Ovary (tissue), 3 donors: ENCODE measurements at regions not wholly inside any gene's neighbourhood (a gene's known extent, or its start where the extent isn't known, plus 50 kb on each side); places are given as distances from the start of the nearest gene placed in this dataset.

Experiments used
- POLR2A ChIP-seq: fragments of 450-650 bp; IDR thresholded peaks from one replicate; pipeline ENCODE4 v1.6.1; 2017; ENCODE audit warnings: antibody characterized with exemption, mild to moderate bottlenecking, moderate library complexity
- TF ChIP-seq, protein P1 (sequence below), 3 donors: fragments of 450-650 bp in 2 of 3; fragments of 200-600 bp in 1 of 3; IDR thresholded peaks; one replicate each; pipeline versions ENCODE4 v1.5.1 to v1.8.0; 2016 to 2022; ENCODE audit warnings: antibody characterized with exemption in 3 of 3, mild to moderate bottlenecking in 1 of 3
- donor health status: DM: no; HTN: no; CAD: no.

DNA sequence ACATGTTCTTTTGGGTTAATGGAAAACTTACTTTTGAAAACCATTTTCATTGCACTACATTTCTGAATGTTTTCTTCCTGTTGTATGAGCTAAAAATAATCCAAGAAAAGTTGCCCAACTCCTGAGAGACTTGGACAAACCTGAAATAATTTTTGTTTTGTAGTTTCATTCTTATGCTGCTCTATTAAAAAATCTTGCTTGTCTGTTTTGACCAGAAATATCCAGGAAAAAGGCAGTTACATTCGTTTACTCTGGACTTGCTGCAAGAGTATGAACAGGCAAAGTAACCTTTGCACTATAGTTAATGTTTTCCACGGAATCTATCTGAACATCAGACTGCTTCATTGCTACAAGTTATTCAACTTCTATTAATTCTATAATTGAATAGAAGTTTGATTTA, 200.1 kb upstream of the DAB2 start:
- TF ChIP-seq, protein P1, sequence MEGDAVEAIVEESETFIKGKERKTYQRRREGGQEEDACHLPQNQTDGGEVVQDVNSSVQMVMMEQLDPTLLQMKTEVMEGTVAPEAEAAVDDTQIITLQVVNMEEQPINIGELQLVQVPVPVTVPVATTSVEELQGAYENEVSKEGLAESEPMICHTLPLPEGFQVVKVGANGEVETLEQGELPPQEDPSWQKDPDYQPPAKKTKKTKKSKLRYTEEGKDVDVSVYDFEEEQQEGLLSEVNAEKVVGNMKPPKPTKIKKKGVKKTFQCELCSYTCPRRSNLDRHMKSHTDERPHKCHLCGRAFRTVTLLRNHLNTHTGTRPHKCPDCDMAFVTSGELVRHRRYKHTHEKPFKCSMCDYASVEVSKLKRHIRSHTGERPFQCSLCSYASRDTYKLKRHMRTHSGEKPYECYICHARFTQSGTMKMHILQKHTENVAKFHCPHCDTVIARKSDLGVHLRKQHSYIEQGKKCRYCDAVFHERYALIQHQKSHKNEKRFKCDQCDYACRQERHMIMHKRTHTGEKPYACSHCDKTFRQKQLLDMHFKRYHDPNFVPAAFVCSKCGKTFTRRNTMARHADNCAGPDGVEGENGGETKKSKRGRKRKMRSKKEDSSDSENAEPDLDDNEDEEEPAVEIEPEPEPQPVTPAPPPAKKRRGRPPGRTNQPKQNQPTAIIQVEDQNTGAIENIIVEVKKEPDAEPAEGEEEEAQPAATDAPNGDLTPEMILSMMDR (IDR thresholded peaks at IDR 0.05) = no peak
- TF ChIP-seq POLR2A = no peak
